ENCODE measurements at regions not wholly inside any gene's neighbourhood (a gene's known extent, or its start where the extent isn't known, plus 50 kb on each side); places are given as distances from the start of the nearest gene placed in this dataset.

DNA sequence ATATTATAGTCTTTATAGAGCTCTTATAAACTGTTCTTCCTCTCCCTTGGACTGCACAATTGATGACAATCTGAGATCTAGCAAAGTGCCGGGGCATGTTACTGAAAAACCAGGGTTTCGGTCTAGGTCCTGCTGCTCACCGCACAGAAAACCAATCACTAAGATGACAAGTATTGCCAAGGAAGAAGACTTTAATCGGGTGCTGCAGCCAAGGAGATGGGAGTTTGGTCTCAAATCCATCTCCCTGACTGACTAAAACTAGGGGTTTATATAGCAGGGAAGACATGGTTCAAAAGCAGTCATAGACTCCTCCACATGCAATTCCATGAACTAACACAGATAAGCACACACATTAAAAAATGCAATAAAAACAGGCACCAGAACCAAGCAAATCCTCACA, 390.6 kb downstream of the NFIB start:
- H3K4me3 Mint-ChIP-seq, result no peak overlapping the region
- H3K9me3 Mint-ChIP-seq, result peaks cover 10% of the 10 kb centered on the region
- no peaks in the 10 kb centered on the region for H3K36me3 Mint-ChIP-seq (ENCODE audit: low read depth)
- H3K4me1 Mint-ChIP-seq, result no peaks in the 10 kb centered on the region
- CTCF ChIA-PET, result no interaction called here
- no peak overlapping the region for H3K27ac Mint-ChIP-seq
- no peak for ATAC-seq (ENCODE audit: low read depth)
- intact Hi-C loops (cut with micrococcal nuclease), result no loop called here
- DNase-seq, result no peak
- POLR2A ChIA-PET, result no interaction called here
- TF ChIP-seq, protein P1, sequence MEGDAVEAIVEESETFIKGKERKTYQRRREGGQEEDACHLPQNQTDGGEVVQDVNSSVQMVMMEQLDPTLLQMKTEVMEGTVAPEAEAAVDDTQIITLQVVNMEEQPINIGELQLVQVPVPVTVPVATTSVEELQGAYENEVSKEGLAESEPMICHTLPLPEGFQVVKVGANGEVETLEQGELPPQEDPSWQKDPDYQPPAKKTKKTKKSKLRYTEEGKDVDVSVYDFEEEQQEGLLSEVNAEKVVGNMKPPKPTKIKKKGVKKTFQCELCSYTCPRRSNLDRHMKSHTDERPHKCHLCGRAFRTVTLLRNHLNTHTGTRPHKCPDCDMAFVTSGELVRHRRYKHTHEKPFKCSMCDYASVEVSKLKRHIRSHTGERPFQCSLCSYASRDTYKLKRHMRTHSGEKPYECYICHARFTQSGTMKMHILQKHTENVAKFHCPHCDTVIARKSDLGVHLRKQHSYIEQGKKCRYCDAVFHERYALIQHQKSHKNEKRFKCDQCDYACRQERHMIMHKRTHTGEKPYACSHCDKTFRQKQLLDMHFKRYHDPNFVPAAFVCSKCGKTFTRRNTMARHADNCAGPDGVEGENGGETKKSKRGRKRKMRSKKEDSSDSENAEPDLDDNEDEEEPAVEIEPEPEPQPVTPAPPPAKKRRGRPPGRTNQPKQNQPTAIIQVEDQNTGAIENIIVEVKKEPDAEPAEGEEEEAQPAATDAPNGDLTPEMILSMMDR (IDR thresholded peaks at IDR 0.05), result no peak
- no peaks in the 10 kb centered on the region for H3K27me3 Mint-ChIP-seq

DNA sequence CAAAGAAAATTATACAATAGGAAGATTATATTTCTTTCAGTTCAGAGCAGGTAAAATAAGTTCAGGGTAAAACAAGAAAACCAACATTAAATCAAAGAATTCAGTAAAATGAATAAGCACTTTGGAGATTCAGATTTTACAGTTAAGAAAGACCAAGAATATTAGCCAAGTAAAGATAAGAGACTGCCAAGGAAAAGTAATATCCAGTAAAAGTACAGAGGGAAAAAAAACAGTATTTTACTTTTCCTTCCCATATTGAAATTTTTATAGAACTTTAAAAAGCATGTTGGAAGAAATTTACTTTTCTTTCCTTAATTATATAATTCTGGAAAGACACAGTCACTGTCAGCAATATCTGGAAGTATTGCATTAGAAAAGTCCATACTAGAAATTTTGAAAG, 393.4 kb downstream of the NFIB start:
- no peak for ATAC-seq (ENCODE audit: low read depth)
- Mint-ChIP-seq H3K36me3 (ENCODE audit: low read depth) (no peaks in the 10 kb centered on the region), H3K4me3 (no peak overlapping the region), H3K4me1 (no peaks in the 10 kb centered on the region), H3K9me3 (peaks cover 6% of the 10 kb centered on the region), H3K27me3 (no peaks in the 10 kb centered on the region), H3K27ac (no peak overlapping the region)
- ChIA-PET POLR2A (no interaction called here), CTCF (no interaction called here)
- intact Hi-C loops (cut with micrococcal nuclease), result no loop called here
- no peak for DNase-seq
- TF ChIP-seq, protein P1 (IDR thresholded peaks at IDR 0.05), result no peak

DNA sequence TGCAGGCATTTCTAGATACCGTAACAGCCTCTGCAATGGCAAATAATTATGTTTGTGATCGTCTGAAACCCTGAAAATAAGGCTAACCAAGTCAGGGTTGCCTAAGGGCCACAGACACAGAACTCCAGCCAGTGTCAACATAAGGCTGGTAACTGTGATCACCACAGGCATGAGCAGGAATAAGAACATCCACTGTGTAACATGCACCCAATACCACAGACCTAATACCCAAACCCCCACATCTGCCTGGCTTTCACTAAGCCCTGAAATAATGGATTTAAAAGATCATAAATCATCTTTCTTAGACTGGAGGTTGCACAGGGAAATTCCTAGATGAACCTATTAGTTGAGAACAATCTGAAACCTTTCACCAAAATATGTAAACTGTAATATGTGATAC, 394.5 kb downstream of the NFIB start:
- Mint-ChIP-seq H3K4me1 (no peaks in the 10 kb centered on the region), H3K36me3 (ENCODE audit: low read depth) (no peaks in the 10 kb centered on the region), H3K4me3 (no peak overlapping the region), H3K27me3 (no peaks in the 10 kb centered on the region), H3K27ac (no peak overlapping the region), H3K9me3 (peaks cover 6% of the 10 kb centered on the region)
- TF ChIP-seq, protein P1 (IDR thresholded peaks at IDR 0.05), result no peak
- DNase-seq (no peak), ATAC-seq (ENCODE audit: low read depth) (no peak)
- POLR2A ChIA-PET, result no interaction called here
- intact Hi-C loops (cut with micrococcal nuclease), result no loop called here
- CTCF ChIA-PET, result no interaction called here

DNA sequence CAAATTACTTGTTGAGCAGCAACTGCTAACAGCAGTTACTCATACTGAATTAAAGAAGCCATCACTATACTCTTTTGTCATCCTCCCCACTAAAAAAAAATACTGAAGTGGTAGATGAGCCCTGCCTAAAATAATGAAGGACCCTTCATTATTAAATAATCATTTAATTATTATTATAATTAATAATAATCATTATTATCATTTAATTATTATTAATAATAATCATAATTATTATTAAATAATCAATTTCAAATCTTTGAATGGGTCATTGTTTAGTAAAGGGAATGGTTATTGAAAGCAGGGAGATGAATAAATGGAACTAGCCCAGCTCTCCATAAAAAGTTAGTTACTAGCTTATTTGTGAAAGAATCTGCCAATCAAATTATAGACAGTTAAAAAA, 396.4 kb downstream of the NFIB start:
- Mint-ChIP-seq H3K36me3 (ENCODE audit: low read depth) (no peaks in the 10 kb centered on the region), H3K27ac (no peak overlapping the region), H3K9me3 (peaks cover 3% of the 10 kb centered on the region), H3K27me3 (no peaks in the 10 kb centered on the region), H3K4me1 (no peaks in the 10 kb centered on the region), H3K4me3 (no peak overlapping the region)
- ChIA-PET POLR2A (no interaction called here), CTCF (no interaction called here)
- ATAC-seq (ENCODE audit: low read depth), result no peak
- intact Hi-C loops (cut with micrococcal nuclease), result no loop called here
- TF ChIP-seq, protein P1 (IDR thresholded peaks at IDR 0.05), result no peak
- no peak for DNase-seq

DNA sequence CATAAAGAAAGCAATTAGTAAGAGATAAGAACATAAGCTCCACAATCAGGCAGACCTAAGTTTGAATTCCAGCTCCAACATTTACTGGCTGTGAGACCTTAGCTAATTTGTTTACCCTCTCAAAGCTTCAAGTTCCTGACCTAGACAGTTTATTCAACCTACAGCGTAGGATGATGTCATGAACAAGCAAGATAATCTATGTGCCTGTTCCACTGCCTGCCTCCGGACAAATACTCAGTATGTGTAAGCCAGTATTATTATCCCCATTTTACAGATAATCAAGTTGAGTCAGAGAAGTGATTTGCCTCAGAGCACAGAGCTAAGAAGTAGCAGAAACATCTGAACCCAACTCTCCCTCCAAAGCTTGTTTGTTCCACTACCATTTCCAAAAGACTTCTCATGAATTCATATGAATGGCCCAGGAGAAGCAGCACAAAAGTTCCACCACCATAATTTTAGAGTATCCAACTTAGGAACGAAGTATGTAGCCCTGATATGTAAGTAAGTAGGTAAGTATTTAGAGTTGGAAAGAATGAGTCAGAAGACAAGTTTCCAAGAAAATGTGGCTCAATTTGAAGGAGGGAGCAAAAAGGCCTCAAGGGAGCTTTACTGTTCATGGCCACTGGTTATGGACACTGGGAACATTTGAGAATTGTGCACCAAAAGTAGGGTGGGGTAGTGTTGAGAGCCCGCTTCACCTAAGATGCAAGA, 398.2 kb downstream of the NFIB start:
- CTCF ChIA-PET, result no interaction called here
- Mint-ChIP-seq H3K27ac (no peak overlapping the region), H3K4me1 (no peaks in the 10 kb centered on the region), H3K4me3 (no peak overlapping the region), H3K27me3 (no peaks in the 10 kb centered on the region), H3K36me3 (ENCODE audit: low read depth) (no peaks in the 10 kb centered on the region), H3K9me3 (peaks cover 3% of the 10 kb centered on the region)
- intact Hi-C loops (cut with micrococcal nuclease), result no loop called here
- POLR2A ChIA-PET, result no interaction called here
- ATAC-seq (ENCODE audit: low read depth) (no peak), DNase-seq (no peak)
- TF ChIP-seq, protein P1 (IDR thresholded peaks at IDR 0.05), result no peak
